ENCODE measurements at regions not wholly inside any gene's neighbourhood (a gene's known extent, or its start where the extent isn't known, plus 50 kb on each side); places are given as distances from the start of the nearest gene placed in this dataset.
A peak's percentile ranks its signal among the peaks of the same experiment; 100 is the strongest.

- Histone ChIP-seq H3K4me3 (ENCODE audit: low read depth in 1 of 3, low read length in 3 of 3) (no peak overlapping the region), H3K9me3 (ENCODE audit: control insufficient read depth in 2 of 2, insufficient read depth in 1 of 2, low read depth in 1 of 2, low read length in 1 of 2) (no peaks in the 10 kb centered on the region), H3K27me3 (ENCODE audit: control insufficient read depth in 3 of 3, insufficient read depth in 3 of 3, low read length in 3 of 3) (no peaks in the 10 kb centered on the region), H3K4me1 (ENCODE audit: control insufficient read depth in 3 of 3, insufficient read depth in 2 of 3, low read depth in 1 of 3, low read length in 2 of 3) (peaks cover 0 to 3% (median 0%) of the 10 kb centered on the region in 3 donors), H3K36me3 (ENCODE audit: control insufficient read depth in 3 of 3, insufficient read depth in 2 of 3, low read depth in 1 of 3, low read length in 3 of 3) (no peaks in the 10 kb centered on the region), H3K27ac (ENCODE audit: low read depth in 1 of 3, low read length in 2 of 3) (no peak overlapping the region)
- FAIRE-seq (no peak), DNase-seq (peak in 1 of 2 donors; percentile 51)
- 67 to 76% (median 74%) methylated on average over 3 of the region's 3 CpGs for WGBS, 3 donors
These were observed 182.9 kb downstream of the MCHR2 start for GRCh38 chr6:99810942-99811620.

- H3K4me1 ChIP-seq (ENCODE audit: control insufficient read depth in 3 of 3, insufficient read depth in 2 of 3, low read depth in 1 of 3, low read length in 2 of 3), result peaks cover 0 to 3% (median 0%) of the 10 kb centered on the region in 3 donors
- 70 to 74% (median 72%) methylated on average over 1 of the region's 1 CpG for WGBS, 3 donors
- no peaks in the 10 kb centered on the region for H3K36me3 ChIP-seq (ENCODE audit: control insufficient read depth in 3 of 3, insufficient read depth in 2 of 3, low read depth in 1 of 3, low read length in 3 of 3)
- no peak overlapping the region for H3K4me3 ChIP-seq (ENCODE audit: low read depth in 1 of 3, low read length in 3 of 3)
- FAIRE-seq (no peak), DNase-seq (no peak)
- no peaks in the 10 kb centered on the region for H3K9me3 ChIP-seq (ENCODE audit: control insufficient read depth in 2 of 2, insufficient read depth in 1 of 2, low read depth in 1 of 2, low read length in 1 of 2)
- no peak overlapping the region for H3K27ac ChIP-seq (ENCODE audit: low read depth in 1 of 3, low read length in 2 of 3)
- no peaks in the 10 kb centered on the region for H3K27me3 ChIP-seq (ENCODE audit: control insufficient read depth in 3 of 3, insufficient read depth in 3 of 3, low read length in 3 of 3)
These were observed 182.4 kb downstream of the MCHR2 start for GRCh38 chr6:99811636-99812035.

- Histone ChIP-seq H3K4me3 (ENCODE audit: low read depth in 1 of 3, low read length in 3 of 3) (no peak overlapping the region), H3K4me1 (ENCODE audit: control insufficient read depth in 3 of 3, insufficient read depth in 2 of 3, low read depth in 1 of 3, low read length in 2 of 3) (peaks cover 0 to 3% (median 0%) of the 10 kb centered on the region in 3 donors), H3K9me3 (ENCODE audit: control insufficient read depth in 2 of 2, insufficient read depth in 1 of 2, low read depth in 1 of 2, low read length in 1 of 2) (no peaks in the 10 kb centered on the region), H3K36me3 (ENCODE audit: control insufficient read depth in 3 of 3, insufficient read depth in 2 of 3, low read depth in 1 of 3, low read length in 3 of 3) (no peaks in the 10 kb centered on the region), H3K27me3 (ENCODE audit: control insufficient read depth in 3 of 3, insufficient read depth in 3 of 3, low read length in 3 of 3) (no peaks in the 10 kb centered on the region), H3K27ac (ENCODE audit: low read depth in 1 of 3, low read length in 2 of 3) (no peak overlapping the region)
- WGBS, 3 donors, result 3 to 13% (median 13%) methylated on average over 1 of the region's 1 CpG
- FAIRE-seq, result no peak
- DNase-seq, result no peak
These were observed 180.5 kb downstream of the MCHR2 start for GRCh38 chr6:99813565-99813964.

GRCh38 chr6:99814230-99814928 is 179.6 kb downstream of the MCHR2 start:
- peak in 1 of 2 donors; percentile 27 for DNase-seq

GRCh38 chr6:99816795-99817194 is 177.2 kb downstream of the MCHR2 start:
- Histone ChIP-seq H3K27me3 (ENCODE audit: control insufficient read depth in 3 of 3, insufficient read depth in 3 of 3, low read length in 3 of 3) (peaks cover 0 to 3% (median 0%) of the 10 kb centered on the region in 3 donors), H3K9me3 (ENCODE audit: control insufficient read depth in 2 of 2, insufficient read depth in 1 of 2, low read depth in 1 of 2, low read length in 1 of 2) (no peaks in the 10 kb centered on the region), H3K4me1 (ENCODE audit: control insufficient read depth in 3 of 3, insufficient read depth in 2 of 3, low read depth in 1 of 3, low read length in 2 of 3) (peaks cover 0 to 3% (median 0%) of the 10 kb centered on the region in 3 donors), H3K36me3 (ENCODE audit: control insufficient read depth in 3 of 3, insufficient read depth in 2 of 3, low read depth in 1 of 3, low read length in 3 of 3) (no peaks in the 10 kb centered on the region), H3K27ac (ENCODE audit: low read depth in 1 of 3, low read length in 2 of 3) (no peak overlapping the region), H3K4me3 (ENCODE audit: low read depth in 1 of 3, low read length in 3 of 3) (no peak overlapping the region)
- FAIRE-seq, result no peak
- no peak for DNase-seq
- 76 to 87% (median 84%) methylated on average over 5 of the region's 5 CpGs for WGBS, 3 donors

More at GRCh38 chr6:99814230-99814928, 179.6 kb downstream of the MCHR2 start:
- H3K4me1 ChIP-seq (ENCODE audit: control insufficient read depth in 3 of 3, insufficient read depth in 2 of 3, low read depth in 1 of 3, low read length in 2 of 3), result peaks cover 0 to 3% (median 0%) of the 10 kb centered on the region in 3 donors
- no peaks in the 10 kb centered on the region for H3K36me3 ChIP-seq (ENCODE audit: control insufficient read depth in 3 of 3, insufficient read depth in 2 of 3, low read depth in 1 of 3, low read length in 3 of 3)
- H3K27ac ChIP-seq (ENCODE audit: low read depth in 1 of 3, low read length in 2 of 3), result no peak overlapping the region
- H3K4me3 ChIP-seq (ENCODE audit: low read depth in 1 of 3, low read length in 3 of 3), result no peak overlapping the region
- no peaks in the 10 kb centered on the region for H3K9me3 ChIP-seq (ENCODE audit: control insufficient read depth in 2 of 2, insufficient read depth in 1 of 2, low read depth in 1 of 2, low read length in 1 of 2)
- WGBS, 3 donors, result 15 to 53% (median 24%) methylated on average over 6 of the region's 6 CpGs
- FAIRE-seq, result no peak
- no peaks in the 10 kb centered on the region for H3K27me3 ChIP-seq (ENCODE audit: control insufficient read depth in 3 of 3, insufficient read depth in 3 of 3, low read length in 3 of 3)

GRCh38 chr6:99818161-99818560 is 175.9 kb downstream of the MCHR2 start:
- Histone ChIP-seq H3K4me1 (ENCODE audit: control insufficient read depth in 3 of 3, insufficient read depth in 2 of 3, low read depth in 1 of 3, low read length in 2 of 3) (peaks cover 0 to 3% (median 0%) of the 10 kb centered on the region in 3 donors), H3K27me3 (ENCODE audit: control insufficient read depth in 3 of 3, insufficient read depth in 3 of 3, low read length in 3 of 3) (peaks cover 0 to 3% (median 0%) of the 10 kb centered on the region in 3 donors), H3K27ac (ENCODE audit: low read depth in 1 of 3, low read length in 2 of 3) (no peak overlapping the region), H3K9me3 (ENCODE audit: control insufficient read depth in 2 of 2, insufficient read depth in 1 of 2, low read depth in 1 of 2, low read length in 1 of 2) (no peaks in the 10 kb centered on the region), H3K36me3 (ENCODE audit: control insufficient read depth in 3 of 3, insufficient read depth in 2 of 3, low read depth in 1 of 3, low read length in 3 of 3) (no peaks in the 10 kb centered on the region), H3K4me3 (ENCODE audit: low read depth in 1 of 3, low read length in 3 of 3) (no peak overlapping the region)
- no peak for DNase-seq
- WGBS, 3 donors, result 68 to 89% (median 71%) methylated on average over 2 of the region's 2 CpGs
- no peak for FAIRE-seq

- Histone ChIP-seq H3K4me1 (ENCODE audit: control insufficient read depth in 3 of 3, insufficient read depth in 2 of 3, low read depth in 1 of 3, low read length in 2 of 3) (no peaks in the 10 kb centered on the region), H3K27ac (ENCODE audit: low read depth in 1 of 3, low read length in 2 of 3) (no peak overlapping the region), H3K4me3 (ENCODE audit: low read depth in 1 of 3, low read length in 3 of 3) (no peak overlapping the region), H3K36me3 (ENCODE audit: control insufficient read depth in 3 of 3, insufficient read depth in 2 of 3, low read depth in 1 of 3, low read length in 3 of 3) (no peaks in the 10 kb centered on the region), H3K27me3 (ENCODE audit: control insufficient read depth in 3 of 3, insufficient read depth in 3 of 3, low read length in 3 of 3) (peaks cover 0 to 3% (median 0%) of the 10 kb centered on the region in 3 donors), H3K9me3 (ENCODE audit: control insufficient read depth in 2 of 2, insufficient read depth in 1 of 2, low read depth in 1 of 2, low read length in 1 of 2) (no peaks in the 10 kb centered on the region)
- DNase-seq (no peak), FAIRE-seq (no peak)
- 84 to 89% (median 85%) methylated on average over 5 of the region's 5 CpGs for WGBS, 3 donors
These were observed 174.2 kb downstream of the MCHR2 start for GRCh38 chr6:99819853-99820252.

GRCh38 chr6:99821164-99821563 is 172.9 kb downstream of the MCHR2 start:
- no peaks in the 10 kb centered on the region for H3K4me1 ChIP-seq (ENCODE audit: control insufficient read depth in 3 of 3, insufficient read depth in 2 of 3, low read depth in 1 of 3, low read length in 2 of 3)
- DNase-seq, result peak in 1 of 2 donors; percentile 30
- no peak overlapping the region for H3K27ac ChIP-seq (ENCODE audit: low read depth in 1 of 3, low read length in 2 of 3)
- H3K9me3 ChIP-seq (ENCODE audit: control insufficient read depth in 2 of 2, insufficient read depth in 1 of 2, low read depth in 1 of 2, low read length in 1 of 2), result no peaks in the 10 kb centered on the region
- 65 to 79% (median 74%) methylated on average over 6 of the region's 6 CpGs for WGBS, 3 donors
- no peak for FAIRE-seq
- no peak overlapping the region for H3K4me3 ChIP-seq (ENCODE audit: low read depth in 1 of 3, low read length in 3 of 3)
- H3K36me3 ChIP-seq (ENCODE audit: control insufficient read depth in 3 of 3, insufficient read depth in 2 of 3, low read depth in 1 of 3, low read length in 3 of 3), result no peaks in the 10 kb centered on the region
- H3K27me3 ChIP-seq (ENCODE audit: control insufficient read depth in 3 of 3, insufficient read depth in 3 of 3, low read length in 3 of 3), result peaks cover 0 to 3% (median 0%) of the 10 kb centered on the region in 3 donors
